ENCODE measurements at regions not wholly inside any gene's neighbourhood (a gene's known extent, or its start where the extent isn't known, plus 50 kb on each side); places are given as distances from the start of the nearest gene placed in this dataset.

GRCh38 chr7:91634485-91635177 lies 245.9 kb downstream of the MTERF1 start:
- no peak for TF ChIP-seq CBFB (CRISPR knock-in tag; IDR thresholded peaks at IDR 0.05; ENCODE audit: low read depth)
- TF ChIP-seq ATF3 (CRISPR knock-in tag; conservative IDR thresholded peaks at IDR 0.05): no peak
- TF ChIP-seq CTCF (IDR thresholded peaks at IDR 0.05): no peak
- TF ChIP-seq IRF2 (CRISPR knock-in tag; IDR thresholded peaks at IDR 0.05; ENCODE audit: borderline replicate concordance, low read depth): no peak
- TF ChIP-seq STAT6 (CRISPR knock-in tag; conservative IDR thresholded peaks at IDR 0.05; ENCODE audit: low read depth): no peak
- TF ChIP-seq MAX (CRISPR knock-in tag; IDR thresholded peaks at IDR 0.05): no peak
- no peak for TF ChIP-seq HMGA2 (CRISPR knock-in tag; IDR thresholded peaks at IDR 0.05)
- no peak for TF ChIP-seq NFE2L1 (CRISPR knock-in tag; IDR thresholded peaks at IDR 0.05)
- no peak for TF ChIP-seq ZNF138 (CRISPR knock-in tag; conservative IDR thresholded peaks at IDR 0.05)
- no peak for TF ChIP-seq ATF2 (CRISPR knock-in tag; IDR thresholded peaks at IDR 0.05; ENCODE audit: borderline replicate concordance, low read depth)
- TF ChIP-seq E2F4 (CRISPR knock-in tag; IDR thresholded peaks at IDR 0.05; ENCODE audit: borderline replicate concordance, low read depth): no peak
